ENCODE measurements at regions not wholly inside any gene's neighbourhood (a gene's known extent, or its start where the extent isn't known, plus 50 kb on each side); places are given as distances from the start of the nearest gene placed in this dataset.
"Not testable (repeated sequence)": the region's sequence is repeated elsewhere in the genome, so short reads cannot be mapped to it uniquely, and the experiment has no call there.

DNA sequence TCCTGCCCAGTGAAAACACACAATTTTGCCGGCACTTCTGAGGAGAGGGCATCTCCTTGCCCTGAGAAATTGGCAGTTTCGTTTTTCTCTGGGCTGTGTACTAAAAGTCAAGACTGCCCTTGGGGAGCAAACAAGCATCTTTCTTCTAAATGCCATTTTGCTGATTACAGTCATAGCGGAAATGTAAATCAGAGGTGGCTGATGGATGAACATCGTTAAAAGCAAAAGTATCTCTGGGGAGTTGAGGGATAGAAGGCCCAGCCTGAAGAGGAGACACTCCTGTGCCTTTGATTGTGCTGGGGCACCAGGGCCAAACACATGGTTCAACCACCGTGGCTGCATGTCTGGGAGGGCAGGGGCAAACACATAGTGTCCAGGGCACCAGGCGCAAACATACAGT lies 49.8 kb downstream of the ABCC12 start:
- DNase-seq (ENCODE audit: low read depth in 2 of 2) = no peak

DNA sequence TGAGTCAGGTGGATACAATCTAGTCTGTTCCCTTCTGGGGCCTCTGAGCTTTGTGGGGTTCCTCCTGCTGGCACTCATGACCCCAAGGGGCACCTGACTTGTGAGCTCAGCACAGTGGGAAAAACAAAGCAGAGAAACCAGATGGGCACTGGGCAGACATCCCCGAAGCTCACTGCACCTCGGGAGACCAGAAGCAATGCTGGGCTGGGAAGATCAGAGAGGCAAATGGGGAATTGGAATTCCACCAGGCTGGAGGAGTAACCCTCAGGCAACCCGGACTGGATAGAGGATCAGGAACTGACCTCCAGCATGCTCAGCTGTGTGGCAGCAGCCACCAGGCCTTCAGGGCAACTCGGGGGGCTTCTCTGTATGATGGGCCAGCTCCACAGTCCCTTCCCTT lies 50.3 kb downstream of the ABCC12 start:
- DNase-seq (ENCODE audit: low read depth in 2 of 2) = no peak

DNA sequence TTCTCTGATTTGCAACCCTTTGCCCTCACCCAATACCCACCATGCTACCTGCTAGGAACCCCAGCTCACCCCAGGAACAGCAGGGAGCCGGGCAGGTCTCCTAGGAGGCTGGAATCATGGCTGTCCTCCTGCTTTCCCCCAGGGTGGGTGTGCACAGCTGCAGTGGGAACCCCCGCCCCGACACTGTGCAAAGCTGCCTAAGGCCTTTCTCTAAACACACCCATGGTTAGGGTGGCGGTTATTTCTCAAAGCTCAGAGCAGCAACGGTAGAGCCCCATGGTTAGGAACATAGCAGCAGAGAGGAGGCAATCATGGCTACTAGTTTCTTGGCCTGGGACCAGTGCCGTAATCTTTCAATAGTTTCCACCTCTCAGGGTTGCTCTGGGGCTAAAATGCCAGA lies 52.2 kb downstream of the ABCC12 start:
- no peak for DNase-seq (ENCODE audit: low read depth in 2 of 2)

DNA sequence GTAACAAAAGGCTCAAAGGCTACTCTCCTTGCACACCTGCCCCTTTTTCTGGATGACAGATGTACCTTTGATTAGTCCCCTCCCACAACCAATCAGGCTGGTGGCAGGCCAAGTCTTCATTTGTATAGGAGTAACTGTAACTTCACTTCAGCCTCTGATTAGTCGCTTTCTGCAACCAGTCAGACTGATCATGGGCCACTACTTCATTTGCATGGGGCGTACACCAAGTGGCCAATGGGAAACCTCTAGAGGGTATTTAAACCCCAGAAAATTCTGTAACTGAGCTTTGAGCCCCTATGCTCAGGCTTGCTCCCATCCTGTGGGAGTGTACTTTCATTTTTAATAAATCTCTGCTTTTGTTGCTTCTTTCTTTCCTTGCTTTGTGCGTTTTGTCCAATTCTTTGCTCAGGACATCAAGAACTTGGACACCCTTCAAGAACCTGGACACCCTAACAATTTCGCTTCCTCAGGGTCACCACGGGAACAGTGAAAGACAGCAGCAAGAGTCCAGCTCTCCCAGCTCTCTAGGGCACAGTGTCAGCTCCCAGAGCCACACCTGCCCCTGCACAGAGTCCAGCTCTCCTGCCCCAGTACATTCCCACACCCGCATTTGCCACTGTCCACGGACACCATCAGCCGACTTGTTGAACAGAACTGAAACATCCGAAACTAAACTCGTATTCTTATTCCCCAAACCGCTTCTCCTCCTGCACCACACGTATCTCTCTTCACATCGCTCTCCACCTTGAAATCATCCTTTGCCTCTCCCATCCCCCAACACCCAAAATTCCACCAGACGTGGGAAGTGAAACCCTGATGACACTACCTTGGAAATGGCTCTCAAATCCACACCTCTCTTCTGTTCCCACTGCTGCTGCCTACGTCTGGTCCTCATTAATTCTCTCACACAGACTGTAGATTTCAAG lies 53.4 kb downstream of the ABCC12 start:
- no peak for DNase-seq (ENCODE audit: low read depth in 2 of 2)

DNA sequence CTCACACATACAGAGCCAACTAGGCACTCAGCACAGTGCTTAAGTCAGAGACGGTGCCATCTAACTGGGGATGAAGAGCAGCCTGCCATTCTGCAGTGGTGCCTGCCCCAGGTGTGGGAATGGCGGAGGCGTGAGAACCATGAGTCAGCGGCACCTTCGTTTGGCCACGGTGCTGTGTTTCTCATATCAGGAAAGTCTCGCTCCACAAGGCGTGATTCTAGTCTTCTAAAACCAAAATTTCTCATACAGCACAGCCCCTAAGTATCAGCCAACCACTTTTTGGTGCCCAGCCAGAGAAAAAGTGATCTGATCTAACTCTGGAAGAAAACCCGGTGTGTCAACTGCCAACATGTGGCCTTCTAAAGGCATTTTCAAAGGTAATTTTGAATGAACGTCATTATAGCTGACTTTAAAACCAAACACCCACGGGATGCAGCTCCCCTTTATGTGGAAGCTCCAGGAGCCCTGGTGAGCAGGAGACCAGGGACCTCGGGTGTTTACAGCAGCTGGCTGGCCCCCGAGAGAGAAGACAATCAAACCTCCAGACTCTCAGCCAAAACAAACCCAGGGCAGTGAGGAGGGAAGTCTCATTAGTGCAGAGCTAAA lies 54.6 kb downstream of the ABCC12 start:
- peak; percentile 31 to 57 for DNase-seq (ENCODE audit: low read depth in 2 of 2)

DNA sequence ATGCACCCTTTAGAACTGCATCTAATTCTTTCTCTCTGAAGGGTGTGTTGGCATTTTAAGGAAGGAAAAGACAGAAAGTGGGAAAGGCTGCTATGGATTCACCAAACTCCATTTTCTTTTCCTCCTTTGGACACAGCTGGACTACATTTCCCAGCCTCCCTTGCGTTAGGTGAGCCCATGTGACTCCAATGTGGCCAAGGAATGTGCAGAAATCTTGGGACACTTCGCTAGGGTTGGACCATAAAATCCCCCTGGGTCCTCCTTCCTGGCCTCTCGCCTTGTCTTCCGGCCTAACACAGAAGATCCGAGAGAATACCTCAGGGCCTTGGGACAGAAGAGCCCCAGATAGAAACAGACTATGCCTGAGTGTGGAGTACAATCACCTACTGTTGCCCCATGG lies 56.3 kb downstream of the ABCC12 start:
- DNase-seq (ENCODE audit: low read depth in 2 of 2) = no peak

DNA sequence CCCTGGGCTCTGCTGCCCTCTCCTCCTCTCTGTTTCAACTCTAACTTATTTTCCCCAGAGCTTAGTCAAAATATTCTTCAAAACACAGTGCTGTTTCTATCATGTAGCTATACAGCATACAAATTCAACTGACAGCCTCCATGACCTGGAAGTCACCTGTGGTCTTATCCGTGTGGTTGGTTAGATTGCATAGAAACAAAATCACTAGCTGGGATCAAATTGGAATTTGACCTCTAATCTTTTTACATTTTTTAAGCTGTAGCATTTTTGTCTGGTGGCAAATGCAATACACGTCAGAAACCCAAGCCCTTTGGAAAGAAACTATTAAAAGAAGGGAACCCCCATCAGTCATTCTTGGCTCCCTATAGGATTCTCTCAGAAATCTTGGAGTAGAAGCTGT lies 57.3 kb downstream of the ABCC12 start:
- DNase-seq (ENCODE audit: low read depth in 2 of 2) = no peak

DNA sequence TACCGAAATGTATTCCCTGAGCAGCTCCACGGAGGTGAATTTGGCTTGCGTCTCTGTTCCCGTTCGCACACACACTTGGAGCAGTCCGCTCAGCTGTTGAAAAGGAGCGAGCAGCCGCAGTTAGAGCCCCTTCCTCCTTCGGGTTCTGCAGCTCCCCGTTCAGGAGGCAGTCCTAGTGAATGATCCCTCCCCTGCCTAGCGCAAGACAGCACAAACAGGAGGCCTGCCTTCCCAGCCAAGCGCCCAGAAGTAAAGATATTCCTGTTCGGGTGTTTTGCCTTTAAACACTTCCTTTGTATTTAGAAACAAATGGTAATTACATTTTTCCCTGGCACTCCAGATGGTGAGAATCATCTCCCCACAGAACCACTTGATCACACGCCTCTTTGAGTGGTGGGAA lies 64.7 kb downstream of the ABCC12 start:
- no peak for DNase-seq (ENCODE audit: low read depth in 2 of 2)

DNA sequence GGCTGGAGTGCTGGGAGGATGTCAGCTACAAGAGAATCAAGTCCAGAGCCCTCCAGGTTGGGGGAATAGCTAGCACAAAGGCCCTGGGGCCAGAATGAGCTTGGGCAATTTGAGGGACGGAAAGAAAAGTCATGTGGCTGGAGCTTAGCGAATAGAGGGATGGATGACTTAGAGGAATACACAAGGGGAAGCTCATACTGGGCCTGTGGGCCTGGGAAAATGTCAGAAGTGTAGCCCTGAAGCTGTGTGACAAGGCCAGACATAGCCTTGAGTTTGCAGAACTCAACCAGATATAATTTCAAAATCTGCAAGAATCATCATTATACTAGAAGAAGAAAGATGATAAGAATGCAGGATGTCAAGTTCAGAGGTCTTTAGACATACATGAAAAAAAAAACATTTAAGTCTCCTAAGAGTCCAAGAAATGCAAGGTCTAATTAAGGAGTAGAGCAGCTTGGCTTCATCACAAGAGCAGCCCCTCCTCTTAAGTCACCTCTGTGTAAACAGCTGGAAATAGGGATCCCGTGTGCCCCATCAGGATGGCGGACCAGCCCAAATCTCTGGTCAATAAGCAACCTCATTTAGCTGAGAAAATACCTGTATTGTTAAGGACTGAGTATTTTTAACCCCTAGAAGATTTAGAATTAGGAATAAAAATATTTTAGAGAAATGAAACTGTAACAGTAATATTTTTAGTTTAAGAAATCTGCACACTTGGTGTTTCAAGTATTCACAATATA lies 66.6 kb downstream of the ABCC12 start:
- no peak for DNase-seq (ENCODE audit: low read depth in 2 of 2)

DNA sequence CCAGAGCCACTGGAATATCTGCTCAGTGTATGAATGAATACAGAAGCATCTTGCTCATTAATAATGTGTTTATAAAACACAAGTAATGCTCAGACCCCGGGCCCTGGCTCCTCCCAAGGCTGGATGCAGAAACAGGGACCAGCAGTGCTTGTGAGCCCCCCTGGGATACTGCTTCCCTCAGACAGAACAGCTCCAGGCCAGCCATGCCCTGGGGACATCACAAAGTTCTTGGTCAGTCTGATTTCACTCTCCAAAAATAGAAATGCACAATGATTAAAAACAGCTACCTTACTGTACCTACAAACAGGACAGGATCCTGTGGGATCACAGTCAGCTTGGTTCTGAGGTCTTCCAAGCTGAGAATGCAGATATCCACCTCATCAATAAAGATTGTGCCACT lies 68.2 kb downstream of the ABCC12 start:
- DNase-seq (ENCODE audit: low read depth in 2 of 2) = no peak

DNA sequence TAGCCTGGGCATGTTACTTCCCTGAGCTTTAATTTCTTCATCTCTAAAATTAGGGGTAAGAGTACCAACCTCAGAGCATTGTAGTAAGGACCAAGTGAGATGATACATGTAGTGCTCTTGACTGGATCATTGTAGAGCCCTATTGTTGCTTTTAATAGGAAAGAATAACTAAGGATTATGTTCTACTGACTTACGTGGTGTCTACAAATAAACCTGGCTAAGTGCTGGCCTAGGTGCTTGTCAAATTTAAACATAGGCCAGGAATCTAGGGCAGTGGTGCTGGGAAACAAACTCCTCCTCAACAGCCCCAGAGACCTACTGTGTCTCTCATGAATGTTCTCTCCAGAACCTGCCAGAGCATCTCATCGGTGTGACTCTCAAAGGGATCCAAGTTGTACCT lies 69.4 kb downstream of the ABCC12 start:
- no peak for DNase-seq (ENCODE audit: low read depth in 2 of 2)

DNA sequence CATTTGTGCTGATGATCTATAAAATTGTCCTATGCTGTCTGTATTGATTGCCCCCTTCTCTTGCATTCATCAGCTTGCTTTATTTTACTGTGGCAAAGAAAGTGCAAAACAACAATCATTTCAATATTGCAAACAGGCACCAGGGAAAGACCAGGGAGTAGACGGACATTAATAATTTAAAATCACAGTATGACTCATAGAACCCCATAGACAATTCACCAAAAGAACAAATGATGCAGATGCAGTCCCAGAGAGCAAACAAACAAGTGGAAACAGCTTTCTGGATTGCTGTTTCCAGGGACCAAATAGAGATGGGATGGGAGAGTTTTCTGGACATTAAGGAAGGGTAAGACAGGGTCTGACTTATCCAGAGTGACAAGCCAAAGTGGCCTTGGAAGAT lies 70.1 kb downstream of the ABCC12 start:
- DNase-seq (ENCODE audit: low read depth in 2 of 2) = no peak

DNA sequence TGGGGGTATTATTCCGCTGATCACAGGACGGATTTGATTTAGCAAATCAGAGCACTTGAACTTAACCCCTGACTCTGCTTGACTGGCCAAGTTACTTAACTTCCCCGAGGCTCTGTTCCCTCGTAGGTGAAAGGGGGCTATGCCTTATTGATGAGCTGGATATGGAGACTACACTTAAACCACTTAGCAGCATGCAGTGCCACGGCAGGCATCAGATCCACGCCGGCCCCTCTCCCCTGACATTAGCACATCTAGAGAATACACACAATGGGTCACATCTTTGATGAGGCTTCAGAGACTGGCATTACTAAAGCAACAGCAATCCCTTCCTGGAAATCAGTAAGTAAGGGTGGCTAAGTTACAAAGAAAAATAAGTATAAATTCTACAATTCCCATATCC lies 71.0 kb downstream of the ABCC12 start:
- DNase-seq (ENCODE audit: low read depth in 2 of 2) = no peak

DNA sequence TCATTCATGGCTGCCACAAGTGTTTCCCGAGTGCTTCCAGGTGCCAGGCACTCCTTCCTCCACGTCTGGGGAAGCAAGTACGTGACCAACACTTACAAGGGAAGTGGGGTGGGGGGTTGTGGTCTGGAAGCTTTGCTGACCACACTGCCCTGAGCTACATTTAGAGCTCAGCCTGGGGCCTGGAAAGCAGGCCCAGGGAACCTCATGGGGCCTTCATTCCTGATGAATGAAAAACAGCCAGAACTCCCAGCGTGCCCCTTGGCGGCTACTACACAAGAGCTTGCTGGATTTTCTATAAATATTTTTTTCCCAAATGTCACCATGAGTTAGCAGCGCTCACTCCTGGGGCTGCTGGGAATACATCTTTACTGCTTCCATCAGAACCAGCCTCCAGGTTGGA lies 73.3 kb downstream of the ABCC12 start:
- DNase-seq (ENCODE audit: low read depth in 2 of 2) = no peak

DNA sequence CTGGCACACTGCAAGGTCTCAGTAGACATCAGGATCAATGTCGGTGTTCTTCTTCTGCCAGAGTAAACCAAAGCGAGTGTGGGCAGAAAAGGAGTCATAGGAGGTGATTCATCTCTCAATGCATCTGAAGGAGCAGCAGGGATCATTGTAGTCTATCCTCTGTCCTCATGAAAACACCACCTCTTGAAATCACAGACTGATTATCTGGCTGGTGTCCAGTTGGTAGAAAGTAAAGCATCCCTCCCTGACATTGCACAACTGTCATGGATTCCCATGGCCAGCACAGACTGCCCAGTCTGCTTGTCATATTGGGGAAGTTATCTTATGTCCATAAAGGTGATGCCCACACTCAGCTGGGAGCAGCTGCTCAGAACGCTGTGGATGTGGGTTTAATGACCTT lies 74.1 kb downstream of the ABCC12 start:
- no peak for DNase-seq (ENCODE audit: low read depth in 2 of 2)

DNA sequence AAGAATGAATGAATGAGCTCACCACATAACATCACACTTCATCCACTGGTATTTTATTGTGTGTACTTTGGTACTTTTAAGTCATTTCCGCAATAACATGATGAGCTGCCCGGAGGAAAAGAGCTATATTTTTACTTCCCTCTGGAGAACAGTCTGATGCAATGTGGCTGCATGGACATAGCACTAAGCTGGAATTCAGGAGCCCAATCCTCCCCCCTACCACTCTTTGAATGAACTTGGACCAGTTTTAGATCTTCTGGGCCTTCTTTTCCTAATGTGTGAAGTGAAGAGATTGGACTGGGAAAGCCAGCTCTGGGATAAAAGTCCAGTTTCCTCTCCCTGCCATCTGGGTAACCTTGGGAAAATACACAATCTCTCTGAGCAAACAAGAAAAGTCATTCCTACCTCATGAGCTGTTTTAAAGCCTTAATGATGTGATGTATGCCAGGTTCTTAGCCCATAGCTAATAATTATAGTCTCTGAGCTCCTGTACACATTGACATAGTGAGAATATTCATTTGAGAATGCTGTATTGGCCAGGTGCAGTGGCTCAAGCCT lies 79.3 kb downstream of the ABCC12 start:
- no peak for DNase-seq (ENCODE audit: low read depth in 2 of 2)

DNA sequence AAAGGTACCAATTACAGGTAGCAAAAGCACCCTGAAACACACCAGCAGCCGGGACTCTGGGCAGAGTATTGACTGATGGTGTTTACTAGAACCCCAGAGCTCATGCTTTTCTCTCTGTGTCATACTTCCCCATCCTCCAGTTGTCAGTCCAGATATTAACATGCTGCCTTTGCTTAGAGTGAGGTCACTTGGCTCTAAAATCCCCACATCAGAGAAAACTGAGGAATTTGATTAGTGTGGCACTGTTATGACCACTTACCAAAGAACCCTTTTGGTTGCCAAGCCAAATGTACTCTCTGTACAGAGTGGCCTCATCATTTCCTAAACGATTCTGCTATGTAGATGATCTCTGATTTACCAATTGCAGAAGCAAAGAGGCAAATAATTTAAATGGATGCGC lies 80.4 kb downstream of the ABCC12 start:
- no peak for DNase-seq (ENCODE audit: low read depth in 2 of 2)

DNA sequence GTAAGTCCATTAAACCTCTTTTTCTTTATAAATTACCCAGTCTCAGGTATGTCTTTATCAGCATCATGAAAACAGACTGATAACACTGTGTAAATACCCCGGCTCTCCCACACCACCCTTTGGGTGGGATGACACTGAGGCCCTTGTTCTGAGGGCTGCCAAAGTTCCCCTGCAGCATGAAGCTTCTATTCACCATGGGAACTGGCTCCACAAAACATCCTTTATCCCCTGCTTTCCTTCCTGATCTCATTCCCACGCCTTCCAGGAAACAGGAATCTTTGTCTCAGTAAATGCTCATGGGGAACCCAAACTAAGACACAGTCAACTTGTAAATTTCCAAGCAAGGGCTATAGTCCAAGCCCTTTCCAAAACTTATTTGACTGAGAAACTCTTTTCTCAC lies 88.4 kb downstream of the ABCC12 start:
- no peak for DNase-seq (ENCODE audit: low read depth in 2 of 2)

DNA sequence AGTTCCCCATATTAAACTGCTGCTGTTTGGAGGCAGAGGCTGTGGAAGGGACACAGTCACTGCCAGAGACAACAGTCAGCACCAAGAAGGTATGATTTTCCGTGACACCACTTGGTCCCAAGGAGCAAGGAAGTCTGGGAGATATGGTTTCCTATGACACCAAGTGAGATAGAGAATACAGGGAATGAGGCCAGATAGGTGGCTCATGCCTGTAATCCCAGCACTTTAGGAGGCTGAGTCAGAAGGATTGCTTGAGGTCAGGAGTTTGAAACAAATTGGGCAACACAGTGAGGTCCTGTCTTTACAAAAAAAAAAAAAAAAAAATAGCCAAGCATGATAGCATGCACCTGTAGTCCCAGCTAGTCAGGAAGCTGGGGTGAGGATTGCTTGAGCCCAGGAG lies 90.8 kb downstream of the ABCC12 start:
- DNase-seq (ENCODE audit: low read depth in 2 of 2) = no peak

DNA sequence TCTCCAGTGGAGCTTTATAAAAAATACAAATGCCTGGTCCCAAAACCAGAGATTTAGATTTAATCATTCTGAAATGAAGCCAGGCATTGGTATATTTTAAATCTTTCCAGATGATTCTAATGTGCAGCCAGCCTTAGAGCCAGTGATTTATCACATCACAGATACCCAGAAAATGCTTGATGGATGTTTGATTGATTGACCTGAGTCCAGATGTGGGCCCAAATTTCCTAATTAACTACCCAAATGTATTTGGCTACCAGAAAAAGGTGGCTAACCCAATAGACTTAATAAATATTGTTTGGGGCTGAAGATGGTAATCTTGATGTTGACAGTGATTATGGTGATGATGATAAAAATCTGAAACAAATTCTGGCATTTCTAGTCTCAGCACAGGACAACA lies 93.1 kb downstream of the ABCC12 start:
- DNase-seq (ENCODE audit: low read depth in 2 of 2) = no peak

DNA sequence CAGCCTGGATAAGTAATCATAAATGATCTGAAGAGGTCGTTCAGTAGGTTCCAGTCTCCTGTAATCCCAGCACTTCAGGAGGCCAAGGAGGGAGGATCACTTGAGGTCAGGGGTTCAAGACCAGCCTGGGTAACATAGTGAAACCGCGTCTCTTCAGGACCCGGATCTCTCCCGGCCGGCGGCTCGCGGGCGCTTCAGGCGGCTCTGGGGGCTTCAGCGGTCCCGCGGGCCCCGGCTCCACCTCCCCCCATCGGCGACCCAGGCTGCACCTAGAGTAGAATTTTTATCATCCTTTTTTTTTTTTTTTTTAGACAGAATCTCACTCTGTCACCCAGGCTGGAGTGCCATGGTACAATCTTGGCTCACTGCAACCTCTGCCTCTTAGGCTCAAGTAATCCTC lies 95.9 kb downstream of the ABCC12 start:
- no peak for DNase-seq (ENCODE audit: low read depth in 2 of 2)

DNA sequence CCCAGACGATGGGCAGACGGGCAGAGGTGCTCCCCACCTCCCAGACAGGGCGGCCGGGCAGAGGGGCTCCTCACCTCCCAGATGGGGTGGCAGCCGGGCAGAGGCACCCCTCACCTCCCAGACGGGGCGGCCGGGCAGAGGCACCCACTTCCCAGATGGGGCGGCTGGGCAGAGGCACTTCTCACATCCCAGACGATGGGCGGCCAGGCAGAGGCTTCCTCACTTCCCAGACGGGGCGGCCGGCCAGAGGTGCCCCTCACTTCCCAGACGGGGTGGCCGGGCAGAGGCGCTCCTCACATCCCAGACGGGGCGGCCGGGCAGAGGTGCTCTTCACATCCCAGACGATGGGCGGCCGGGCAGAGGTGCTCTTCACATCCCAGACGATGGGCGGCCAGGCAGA lies 96.6 kb downstream of the ABCC12 start:
- not testable (repeated sequence) for DNase-seq (ENCODE audit: low read depth in 2 of 2)

DNA sequence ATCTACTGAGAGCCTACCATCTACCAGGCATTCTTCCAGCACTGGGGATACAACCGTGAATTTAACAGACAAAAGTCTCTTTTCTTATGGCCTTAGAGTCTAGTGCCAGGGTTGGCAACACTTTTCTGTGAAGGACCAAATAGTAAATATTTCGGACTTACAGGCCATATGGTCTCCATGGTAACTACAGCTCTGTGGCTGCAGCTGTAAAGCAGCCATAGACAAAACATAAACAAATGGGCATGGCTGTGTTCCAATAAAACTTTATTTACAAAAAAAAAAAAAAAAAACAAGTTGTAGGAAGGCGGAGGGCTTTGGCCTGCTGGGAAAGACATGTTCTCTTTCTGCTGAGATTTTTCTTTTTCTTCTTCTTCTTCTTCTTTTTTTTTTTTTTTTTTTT lies 98.7 kb downstream of the ABCC12 start:
- no peak for DNase-seq (ENCODE audit: low read depth in 2 of 2)

Measured in stimulated activated CD4-positive, alpha-beta T cell treated with anti-CD3 and anti-CD28 coated beads, Interleukin-12 subunit alpha, Interleukin-12 subunit beta, amount 100 ng/mL, for 24 hours (primary cell).